A549 (cell line): ENCODE measurements at regions not wholly inside any gene's neighbourhood (a gene's known extent, or its start where the extent isn't known, plus 50 kb on each side); places are given as distances from the start of the nearest gene placed in this dataset.

Experiments
- ATAC-seq, 2 experiments: fragments of 200-7000 bp in 1 of 2; fragments of >200 bp in 1 of 2; cut with Nextera tagmentation in 1 of 2; cut with Tn5 transposase in 1 of 2; 3 replicates each; pipeline versions ENCODE4 v1.8.0 to v1.9.1; 2018 to 2020; ENCODE audit warnings: mild to moderate bottlenecking in 1 of 2, moderate library complexity in 1 of 2
- CTCF ChIA-PET: fragments of 300-600 bp; sonication (Branson Sonifier 250); formaldehyde crosslinking; extraction: SDS; loops from one replicate; lab custom pipeline; 2021; ENCODE audit warnings: antibody characterized with exemption, inconsistent platforms; lab: Yijun Ruan, JAX
- POLR2A ChIA-PET: fragments of 350-600 bp; formaldehyde crosslinking; extraction: SDS; loops from one replicate; lab custom pipeline; 2021; ENCODE audit warnings: antibody characterized with exemption, inconsistent platforms; lab: Yijun Ruan, JAX
- DNase-seq, 2 experiments: peaks; one replicate each; pipeline versions ENCODE4 v3.0.0 to v3.0.0-alpha.2; 2011 to 2016; ENCODE audit warnings: low read depth in 1 of 2, low spot score in 1 of 2
- FAIRE-seq: peaks from 2 replicates; lab custom pipeline; 2011; peaks lifted over from hg19 to GRCh38; lab: Jason Lieb, UNC
- H3K27ac ChIP-seq, 2 experiments: fragments of >200 bp; sonication (Bioruptor Twin); formaldehyde crosslinking; 3 replicates each; pipeline ENCODE4 v1.5.1; 2016 to 2017
- H3K4me1 ChIP-seq: fragments of >200 bp; sonication (Bioruptor Twin); formaldehyde crosslinking; 3 replicates; pipeline ENCODE4 v1.6.1; 2016
- H3K4me2 ChIP-seq: fragments of >200 bp; sonication (Bioruptor Twin); formaldehyde crosslinking; 3 replicates; pipeline ENCODE4 v1.6.1; 2016
- H3K4me3 ChIP-seq: fragments of >200 bp; sonication (Bioruptor Twin); formaldehyde crosslinking; 3 replicates; pipeline ENCODE4 v1.5.1; 2016
- H3K9me3 ChIP-seq: fragments of >200 bp; sonication (Bioruptor Twin); formaldehyde crosslinking; 3 replicates; pipeline ENCODE4 v1.6.1; 2016
- FOSB ChIP-seq: fragments of 250-450 bp; sonication (Bioruptor Pico); IDR thresholded peaks from 2 replicates; pipeline ENCODE4 v1.5.0; 2020; ENCODE audit warnings: mild to moderate bottlenecking, moderate library complexity
- JUNB ChIP-seq: fragments of >200 bp; sonication (Bioruptor Twin); formaldehyde crosslinking; IDR thresholded peaks from 2 replicates; pipeline ENCODE4 v1.6.1; 2016
- KDM5A ChIP-seq: fragments of 200-600 bp; sonication (generic); IDR thresholded peaks from 2 replicates; pipeline ENCODE4 v1.6.1; 2016; ENCODE audit warnings: antibody characterized with exemption, mild to moderate bottlenecking
- MYC ChIP-seq: IDR thresholded peaks from 2 replicates; pipeline ENCODE4 v1.6.1; 2012; ENCODE audit warnings: mild to moderate bottlenecking, inconsistent platforms, low read length, improper control_type of control experiment, borderline replicate concordance
- RCOR1 ChIP-seq: fragments of 150-350 bp; IDR thresholded peaks from 2 replicates; pipeline ENCODE4 v1.6.1; 2014; ENCODE audit warnings: antibody characterized with exemption, low read length, low read depth
- RNF2 ChIP-seq: fragments of 200-600 bp; sonication (generic); IDR thresholded peaks from 2 replicates; pipeline ENCODE4 v1.6.1; 2016; ENCODE audit warnings: low read depth, mild to moderate bottlenecking, antibody characterized with exemption, moderate library complexity, borderline replicate concordance
- ZC3H11A ChIP-seq: fragments of 450-650 bp; IDR thresholded peaks from 2 replicates; pipeline ENCODE4 v1.6.1; 2014; ENCODE audit warnings: antibody characterized with exemption, mild to moderate bottlenecking
- WGBS: methylation state at CpG from one replicate; pipeline ENCODE4 v1.1.6; 2017; ENCODE audit errors: missing lambda C conversion rate; 5-methylcytosine and 5-hydroxymethylcytosine counted together
- TF ChIP-seq, protein P1 (sequence below): IDR thresholded peaks from 2 replicates; pipeline ENCODE4 v1.6.1; 2012; ENCODE audit warnings: low read depth, borderline replicate concordance
- TF ChIP-seq, protein P2 (sequence below): IDR thresholded peaks from 2 replicates; pipeline ENCODE4 v1.6.1; 2012
- TF ChIP-seq, protein P3 (sequence below): fragments of 450-650 bp; IDR thresholded peaks from 2 replicates; pipeline ENCODE4 v1.6.1; 2014; ENCODE audit warnings: antibody characterized with exemption
- TF ChIP-seq, protein P4 (sequence below): fragments of 150-350 bp; IDR thresholded peaks from 2 replicates; pipeline ENCODE4 v1.6.1; 2014; ENCODE audit warnings: low read depth, mild to moderate bottlenecking, low read length
- TF ChIP-seq, protein P5 (sequence below): fragments of 200-600 bp; sonication (generic); IDR thresholded peaks from 2 replicates; pipeline ENCODE4 v1.6.1; 2016; ENCODE audit warnings: antibody characterized with exemption, mild to moderate bottlenecking, moderate library complexity

DNA sequence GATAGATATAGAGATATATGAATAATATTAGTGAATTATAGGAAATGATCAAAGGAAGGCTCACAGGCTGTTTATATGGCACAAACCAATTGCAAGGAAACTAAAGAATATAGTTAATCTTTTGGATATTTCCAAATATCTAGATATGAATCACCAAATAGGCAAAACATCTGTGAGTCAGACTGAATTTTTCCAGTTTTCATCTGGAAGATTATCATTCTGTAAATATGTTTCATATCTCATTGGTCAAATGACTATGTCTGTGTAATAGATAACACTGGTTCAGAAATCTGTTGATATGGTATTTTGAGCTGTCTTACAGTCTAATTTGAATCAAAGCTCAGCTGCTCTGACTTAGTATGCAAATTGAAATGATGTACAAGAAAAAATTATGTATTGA, 303.6 kb downstream of the FAM133A start:
- H3K9me3 ChIP-seq = no peaks in the 10 kb centered on the region
- no peaks in the 10 kb centered on the region for H3K4me1 ChIP-seq
- CTCF ChIA-PET = no interaction called here
- no peak overlapping the region for H3K4me2 ChIP-seq
- no peak overlapping the region for H3K27ac ChIP-seq
- FAIRE-seq = no peak
- H3K4me3 ChIP-seq = no peak overlapping the region
- DNase-seq = no peak
- ATAC-seq = no peak
- POLR2A ChIA-PET = no interaction called here
- TF ChIP-seq JUNB = no peak
- no peak for TF ChIP-seq FOSB (CRISPR knock-in tag)
- TF ChIP-seq KDM5A = no peak
- TF ChIP-seq, protein P1, sequence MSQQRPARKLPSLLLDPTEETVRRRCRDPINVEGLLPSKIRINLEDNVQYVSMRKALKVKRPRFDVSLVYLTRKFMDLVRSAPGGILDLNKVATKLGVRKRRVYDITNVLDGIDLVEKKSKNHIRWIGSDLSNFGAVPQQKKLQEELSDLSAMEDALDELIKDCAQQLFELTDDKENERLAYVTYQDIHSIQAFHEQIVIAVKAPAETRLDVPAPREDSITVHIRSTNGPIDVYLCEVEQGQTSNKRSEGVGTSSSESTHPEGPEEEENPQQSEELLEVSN = no peak
- no peak for TF ChIP-seq MYC
- TF ChIP-seq, protein P2, sequence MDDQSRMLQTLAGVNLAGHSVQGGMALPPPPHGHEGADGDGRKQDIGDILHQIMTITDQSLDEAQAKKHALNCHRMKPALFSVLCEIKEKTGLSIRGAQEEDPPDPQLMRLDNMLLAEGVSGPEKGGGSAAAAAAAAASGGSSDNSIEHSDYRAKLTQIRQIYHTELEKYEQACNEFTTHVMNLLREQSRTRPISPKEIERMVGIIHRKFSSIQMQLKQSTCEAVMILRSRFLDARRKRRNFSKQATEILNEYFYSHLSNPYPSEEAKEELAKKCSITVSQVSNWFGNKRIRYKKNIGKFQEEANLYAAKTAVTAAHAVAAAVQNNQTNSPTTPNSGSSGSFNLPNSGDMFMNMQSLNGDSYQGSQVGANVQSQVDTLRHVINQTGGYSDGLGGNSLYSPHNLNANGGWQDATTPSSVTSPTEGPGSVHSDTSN = no peak

DNA sequence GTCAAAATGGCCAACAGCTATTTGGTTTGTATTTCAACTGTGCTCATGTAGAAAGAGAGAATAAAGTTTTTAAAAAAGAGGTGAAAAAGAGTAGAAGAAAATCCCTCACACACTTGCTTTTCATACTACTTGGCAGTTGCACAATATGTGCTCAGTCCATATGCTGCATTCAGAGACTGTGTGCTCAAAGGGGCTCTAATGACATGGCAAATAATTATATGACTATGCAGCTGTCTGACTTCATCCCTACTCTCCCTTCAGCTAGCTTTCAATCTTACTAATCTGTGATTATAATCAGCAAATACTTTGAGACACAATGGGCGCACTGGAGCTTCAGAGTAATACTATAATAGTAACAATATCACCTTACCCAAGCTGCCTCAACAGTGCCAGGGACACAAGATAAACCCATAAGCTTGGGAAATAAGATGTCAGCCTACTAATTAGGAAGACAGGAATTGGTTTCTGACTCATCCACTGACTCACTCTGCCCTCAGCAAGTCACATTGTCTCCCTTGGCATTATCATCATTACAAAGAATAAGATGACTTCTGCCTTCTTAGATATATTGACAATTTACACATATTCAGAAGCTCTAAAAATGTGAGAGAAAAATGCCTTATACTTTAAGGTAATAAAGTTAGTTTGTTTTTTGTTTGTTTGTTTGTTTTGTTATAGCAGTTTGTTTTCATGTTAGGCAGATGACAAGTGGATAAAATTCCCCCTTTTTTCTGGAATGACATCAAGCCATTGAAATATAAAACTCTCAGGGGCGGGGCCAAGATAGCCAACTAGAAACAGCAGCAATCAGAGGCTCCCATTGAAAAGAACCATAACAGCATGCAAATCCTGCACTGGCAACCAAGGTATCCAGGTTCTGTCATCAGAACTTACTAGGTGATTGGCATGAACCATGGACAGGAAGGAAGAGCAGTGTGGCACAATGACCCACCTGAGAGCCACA, 311.6 kb downstream of the FAM133A start:
- no peaks in the 10 kb centered on the region for H3K9me3 ChIP-seq
- CTCF ChIA-PET = no interaction called here
- no peaks in the 10 kb centered on the region for H3K4me1 ChIP-seq
- POLR2A ChIA-PET = no interaction called here
- H3K27ac ChIP-seq = no peak overlapping the region
- H3K4me2 ChIP-seq = no peak overlapping the region
- TF ChIP-seq, protein P3, sequence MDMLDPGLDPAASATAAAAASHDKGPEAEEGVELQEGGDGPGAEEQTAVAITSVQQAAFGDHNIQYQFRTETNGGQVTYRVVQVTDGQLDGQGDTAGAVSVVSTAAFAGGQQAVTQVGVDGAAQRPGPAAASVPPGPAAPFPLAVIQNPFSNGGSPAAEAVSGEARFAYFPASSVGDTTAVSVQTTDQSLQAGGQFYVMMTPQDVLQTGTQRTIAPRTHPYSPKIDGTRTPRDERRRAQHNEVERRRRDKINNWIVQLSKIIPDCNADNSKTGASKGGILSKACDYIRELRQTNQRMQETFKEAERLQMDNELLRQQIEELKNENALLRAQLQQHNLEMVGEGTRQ = no peak
- TF ChIP-seq ZC3H11A = no peak
- no peak for TF ChIP-seq RCOR1
- TF ChIP-seq, protein P4, sequence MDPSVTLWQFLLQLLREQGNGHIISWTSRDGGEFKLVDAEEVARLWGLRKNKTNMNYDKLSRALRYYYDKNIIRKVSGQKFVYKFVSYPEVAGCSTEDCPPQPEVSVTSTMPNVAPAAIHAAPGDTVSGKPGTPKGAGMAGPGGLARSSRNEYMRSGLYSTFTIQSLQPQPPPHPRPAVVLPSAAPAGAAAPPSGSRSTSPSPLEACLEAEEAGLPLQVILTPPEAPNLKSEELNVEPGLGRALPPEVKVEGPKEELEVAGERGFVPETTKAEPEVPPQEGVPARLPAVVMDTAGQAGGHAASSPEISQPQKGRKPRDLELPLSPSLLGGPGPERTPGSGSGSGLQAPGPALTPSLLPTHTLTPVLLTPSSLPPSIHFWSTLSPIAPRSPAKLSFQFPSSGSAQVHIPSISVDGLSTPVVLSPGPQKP = no peak
- TF ChIP-seq RNF2 = no peak
- TF ChIP-seq, protein P5, sequence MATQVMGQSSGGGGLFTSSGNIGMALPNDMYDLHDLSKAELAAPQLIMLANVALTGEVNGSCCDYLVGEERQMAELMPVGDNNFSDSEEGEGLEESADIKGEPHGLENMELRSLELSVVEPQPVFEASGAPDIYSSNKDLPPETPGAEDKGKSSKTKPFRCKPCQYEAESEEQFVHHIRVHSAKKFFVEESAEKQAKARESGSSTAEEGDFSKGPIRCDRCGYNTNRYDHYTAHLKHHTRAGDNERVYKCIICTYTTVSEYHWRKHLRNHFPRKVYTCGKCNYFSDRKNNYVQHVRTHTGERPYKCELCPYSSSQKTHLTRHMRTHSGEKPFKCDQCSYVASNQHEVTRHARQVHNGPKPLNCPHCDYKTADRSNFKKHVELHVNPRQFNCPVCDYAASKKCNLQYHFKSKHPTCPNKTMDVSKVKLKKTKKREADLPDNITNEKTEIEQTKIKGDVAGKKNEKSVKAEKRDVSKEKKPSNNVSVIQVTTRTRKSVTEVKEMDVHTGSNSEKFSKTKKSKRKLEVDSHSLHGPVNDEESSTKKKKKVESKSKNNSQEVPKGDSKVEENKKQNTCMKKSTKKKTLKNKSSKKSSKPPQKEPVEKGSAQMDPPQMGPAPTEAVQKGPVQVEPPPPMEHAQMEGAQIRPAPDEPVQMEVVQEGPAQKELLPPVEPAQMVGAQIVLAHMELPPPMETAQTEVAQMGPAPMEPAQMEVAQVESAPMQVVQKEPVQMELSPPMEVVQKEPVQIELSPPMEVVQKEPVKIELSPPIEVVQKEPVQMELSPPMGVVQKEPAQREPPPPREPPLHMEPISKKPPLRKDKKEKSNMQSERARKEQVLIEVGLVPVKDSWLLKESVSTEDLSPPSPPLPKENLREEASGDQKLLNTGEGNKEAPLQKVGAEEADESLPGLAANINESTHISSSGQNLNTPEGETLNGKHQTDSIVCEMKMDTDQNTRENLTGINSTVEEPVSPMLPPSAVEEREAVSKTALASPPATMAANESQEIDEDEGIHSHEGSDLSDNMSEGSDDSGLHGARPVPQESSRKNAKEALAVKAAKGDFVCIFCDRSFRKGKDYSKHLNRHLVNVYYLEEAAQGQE = no peak
- TF ChIP-seq, all 56 proteins: peak for 0
- DNase-seq = no peak
- ATAC-seq = no peak
- no peak for FAIRE-seq
- 24% methylated on average over 2 of the region's 2 CpGs for WGBS
- H3K4me3 ChIP-seq = no peak overlapping the region
